ENCODE measurements at regions not wholly inside any gene's neighbourhood (a gene's known extent, or its start where the extent isn't known, plus 50 kb on each side); places are given as distances from the start of the nearest gene placed in this dataset.

DNA sequence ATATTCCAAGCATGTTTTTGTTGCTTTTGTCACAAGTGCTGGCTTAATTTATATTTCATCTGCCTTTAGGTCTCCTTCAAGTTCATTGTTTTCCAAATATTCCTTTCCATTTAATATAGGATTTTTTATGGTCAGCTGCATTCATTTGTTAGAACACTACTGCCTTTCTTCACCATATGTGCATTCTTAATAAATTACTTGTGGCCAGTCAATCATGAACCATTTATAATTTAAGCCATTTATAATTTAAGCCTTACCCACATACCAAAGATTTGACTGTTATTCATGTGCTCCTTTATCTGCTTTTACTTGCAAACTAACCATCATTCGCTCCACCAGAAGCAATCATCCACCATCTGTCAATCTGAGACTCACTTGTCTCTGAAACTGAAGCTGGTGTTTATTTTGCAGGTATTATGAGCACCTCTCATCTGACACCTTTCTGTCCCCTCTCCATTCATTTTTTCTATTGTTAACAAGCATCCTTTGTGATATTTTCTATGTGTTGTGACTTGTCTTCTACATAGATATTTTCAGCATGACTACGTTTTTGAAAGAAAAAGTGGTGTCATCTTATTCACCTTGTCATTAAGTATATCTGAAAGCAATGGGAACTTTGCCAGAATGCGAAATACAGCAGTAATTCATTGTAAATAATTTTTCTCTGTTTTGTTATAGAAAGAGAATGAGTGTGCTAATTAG, 786.8 kb downstream of the KCNJ3 start:
- TF ChIP-seq, protein P1, sequence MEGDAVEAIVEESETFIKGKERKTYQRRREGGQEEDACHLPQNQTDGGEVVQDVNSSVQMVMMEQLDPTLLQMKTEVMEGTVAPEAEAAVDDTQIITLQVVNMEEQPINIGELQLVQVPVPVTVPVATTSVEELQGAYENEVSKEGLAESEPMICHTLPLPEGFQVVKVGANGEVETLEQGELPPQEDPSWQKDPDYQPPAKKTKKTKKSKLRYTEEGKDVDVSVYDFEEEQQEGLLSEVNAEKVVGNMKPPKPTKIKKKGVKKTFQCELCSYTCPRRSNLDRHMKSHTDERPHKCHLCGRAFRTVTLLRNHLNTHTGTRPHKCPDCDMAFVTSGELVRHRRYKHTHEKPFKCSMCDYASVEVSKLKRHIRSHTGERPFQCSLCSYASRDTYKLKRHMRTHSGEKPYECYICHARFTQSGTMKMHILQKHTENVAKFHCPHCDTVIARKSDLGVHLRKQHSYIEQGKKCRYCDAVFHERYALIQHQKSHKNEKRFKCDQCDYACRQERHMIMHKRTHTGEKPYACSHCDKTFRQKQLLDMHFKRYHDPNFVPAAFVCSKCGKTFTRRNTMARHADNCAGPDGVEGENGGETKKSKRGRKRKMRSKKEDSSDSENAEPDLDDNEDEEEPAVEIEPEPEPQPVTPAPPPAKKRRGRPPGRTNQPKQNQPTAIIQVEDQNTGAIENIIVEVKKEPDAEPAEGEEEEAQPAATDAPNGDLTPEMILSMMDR (IDR thresholded peaks at IDR 0.05; ENCODE audit: extremely low read depth in 1 of 2, insufficient read depth in 1 of 2, low read depth in 1 of 2, low read length in 2 of 2): no peak
- no peak for TF ChIP-seq POLR2AphosphoS5 (IDR thresholded peaks at IDR 0.05; ENCODE audit: insufficient read depth, low read depth, low read length)
- TF ChIP-seq, protein P2, sequence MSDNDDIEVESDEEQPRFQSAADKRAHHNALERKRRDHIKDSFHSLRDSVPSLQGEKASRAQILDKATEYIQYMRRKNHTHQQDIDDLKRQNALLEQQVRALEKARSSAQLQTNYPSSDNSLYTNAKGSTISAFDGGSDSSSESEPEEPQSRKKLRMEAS (IDR thresholded peaks at IDR 0.05; ENCODE audit: insufficient read depth, insufficient read length): no peak
